ENCODE measurements at regions not wholly inside any gene's neighbourhood (a gene's known extent, or its start where the extent isn't known, plus 50 kb on each side); places are given as distances from the start of the nearest gene placed in this dataset.

DNA sequence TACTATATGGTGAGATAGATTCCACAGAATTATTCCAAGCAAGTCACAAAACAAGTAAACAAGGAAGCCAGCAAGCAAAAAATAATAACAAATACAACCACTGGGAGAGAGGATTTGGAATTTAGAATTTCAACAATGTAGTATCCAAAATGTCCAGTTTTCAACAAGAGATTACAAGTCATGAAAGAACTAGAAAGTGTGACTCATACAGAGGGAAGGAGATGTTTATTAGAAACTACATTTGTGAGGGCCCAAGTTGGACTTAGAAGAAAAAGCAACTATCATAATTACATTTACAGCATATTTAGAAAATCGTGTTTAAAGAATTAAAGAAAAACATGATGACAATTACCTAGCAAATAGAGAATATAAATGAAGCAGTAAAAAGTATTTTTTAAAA is 494.6 kb upstream of the ID4 start:
- Mint-ChIP-seq H3K27ac (no peak overlapping the region), H3K4me1 (ENCODE audit: low read depth) (no peaks in the 10 kb centered on the region), H3K36me3 (ENCODE audit: low read depth) (no peaks in the 10 kb centered on the region), H3K27me3 (no peaks in the 10 kb centered on the region), H3K4me3 (no peak overlapping the region), H3K9me3 (peaks cover 4% of the 10 kb centered on the region)
- Histone ChIP-seq H3K9me3 (ENCODE audit: control insufficient read depth in 1 of 2, insufficient read depth in 1 of 2, low read length in 2 of 2) (peaks cover 0 to 9% of the 10 kb centered on the region in 2 experiments), H3K27ac (ENCODE audit: low read depth in 1 of 2, low read length in 2 of 2) (no peak overlapping the region), H3K4me3 (ENCODE audit: low read length) (no peak overlapping the region), H3K27me3 (ENCODE audit: control insufficient read depth in 1 of 2, insufficient read depth in 2 of 2, low read length in 2 of 2) (no peaks in the 10 kb centered on the region), H3K36me3 (ENCODE audit: insufficient read depth, low read length) (no peaks in the 10 kb centered on the region), H3K4me1 (ENCODE audit: insufficient read depth, low read length) (no peaks in the 10 kb centered on the region)
- ChIA-PET CTCF (no interaction called here), POLR2A (no interaction called here)
- intact Hi-C loops (cut with DNase I, micrococcal nuclease): no loop called here
- ATAC-seq (ENCODE audit: poor library complexity): no peak
- TF ChIP-seq, protein P1, sequence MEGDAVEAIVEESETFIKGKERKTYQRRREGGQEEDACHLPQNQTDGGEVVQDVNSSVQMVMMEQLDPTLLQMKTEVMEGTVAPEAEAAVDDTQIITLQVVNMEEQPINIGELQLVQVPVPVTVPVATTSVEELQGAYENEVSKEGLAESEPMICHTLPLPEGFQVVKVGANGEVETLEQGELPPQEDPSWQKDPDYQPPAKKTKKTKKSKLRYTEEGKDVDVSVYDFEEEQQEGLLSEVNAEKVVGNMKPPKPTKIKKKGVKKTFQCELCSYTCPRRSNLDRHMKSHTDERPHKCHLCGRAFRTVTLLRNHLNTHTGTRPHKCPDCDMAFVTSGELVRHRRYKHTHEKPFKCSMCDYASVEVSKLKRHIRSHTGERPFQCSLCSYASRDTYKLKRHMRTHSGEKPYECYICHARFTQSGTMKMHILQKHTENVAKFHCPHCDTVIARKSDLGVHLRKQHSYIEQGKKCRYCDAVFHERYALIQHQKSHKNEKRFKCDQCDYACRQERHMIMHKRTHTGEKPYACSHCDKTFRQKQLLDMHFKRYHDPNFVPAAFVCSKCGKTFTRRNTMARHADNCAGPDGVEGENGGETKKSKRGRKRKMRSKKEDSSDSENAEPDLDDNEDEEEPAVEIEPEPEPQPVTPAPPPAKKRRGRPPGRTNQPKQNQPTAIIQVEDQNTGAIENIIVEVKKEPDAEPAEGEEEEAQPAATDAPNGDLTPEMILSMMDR (IDR thresholded peaks at IDR 0.05): no peak
- DNase-seq: no peak

DNA sequence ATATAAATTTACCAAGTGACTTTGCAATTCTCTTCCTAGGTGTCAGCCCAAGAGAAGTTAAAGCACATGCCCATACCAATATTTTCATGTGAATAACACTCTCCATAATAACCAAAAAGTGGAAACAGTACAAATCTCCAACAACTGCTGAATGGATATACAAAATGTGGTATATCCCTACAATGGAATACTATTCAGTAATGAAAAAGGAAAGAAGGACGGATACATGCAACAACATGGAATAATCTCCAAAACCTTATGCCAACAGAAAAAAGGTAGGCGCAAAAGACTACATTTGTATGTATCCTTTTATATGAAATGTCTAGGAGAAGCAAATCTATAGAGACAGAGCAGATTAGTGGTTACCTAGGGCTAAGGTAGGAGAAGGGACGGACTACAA is 487.7 kb upstream of the ID4 start:
- Histone ChIP-seq H3K27ac (ENCODE audit: low read depth in 1 of 2, low read length in 2 of 2) (no peak overlapping the region), H3K27me3 (ENCODE audit: control insufficient read depth in 1 of 2, insufficient read depth in 2 of 2, low read length in 2 of 2) (no peaks in the 10 kb centered on the region), H3K9me3 (ENCODE audit: control insufficient read depth in 1 of 2, insufficient read depth in 1 of 2, low read length in 2 of 2) (no peaks in the 10 kb centered on the region), H3K4me3 (ENCODE audit: low read length) (no peak overlapping the region), H3K36me3 (ENCODE audit: insufficient read depth, low read length) (no peaks in the 10 kb centered on the region), H3K4me1 (ENCODE audit: insufficient read depth, low read length) (no peaks in the 10 kb centered on the region)
- Mint-ChIP-seq H3K36me3 (ENCODE audit: low read depth) (no peaks in the 10 kb centered on the region), H3K4me1 (ENCODE audit: low read depth) (no peaks in the 10 kb centered on the region), H3K9me3 (peaks cover 15% of the 10 kb centered on the region), H3K27me3 (no peaks in the 10 kb centered on the region), H3K4me3 (no peak overlapping the region), H3K27ac (no peak overlapping the region)
- POLR2A ChIA-PET: no interaction called here
- TF ChIP-seq, protein P1 (IDR thresholded peaks at IDR 0.05): no peak
- CTCF ChIA-PET: no interaction called here
- intact Hi-C loops (cut with DNase I, micrococcal nuclease): no loop called here
- no peak for DNase-seq
- ATAC-seq (ENCODE audit: poor library complexity): no peak

DNA sequence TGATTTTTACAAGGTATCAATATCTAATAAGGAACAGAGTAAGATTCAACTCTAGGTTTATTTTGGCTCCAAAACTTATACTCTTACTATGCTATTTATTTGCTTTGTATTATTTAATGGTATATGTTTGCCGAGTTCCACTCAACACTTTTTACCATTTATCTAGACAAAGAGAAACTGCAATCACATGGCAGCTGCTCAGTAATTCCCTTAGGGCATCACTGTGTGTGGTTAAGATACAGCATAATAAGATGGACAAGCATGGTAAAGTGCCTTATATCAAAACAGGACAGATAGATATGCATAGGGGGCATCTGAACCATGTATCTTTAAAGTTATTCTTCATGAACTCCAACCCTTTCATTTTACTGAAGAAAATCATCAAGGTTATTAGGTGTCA is 483.0 kb upstream of the ID4 start:
- Histone ChIP-seq H3K36me3 (ENCODE audit: insufficient read depth, low read length) (no peaks in the 10 kb centered on the region), H3K4me3 (ENCODE audit: low read length) (no peak overlapping the region), H3K4me1 (ENCODE audit: insufficient read depth, low read length) (no peaks in the 10 kb centered on the region), H3K9me3 (ENCODE audit: control insufficient read depth in 1 of 2, insufficient read depth in 1 of 2, low read length in 2 of 2) (no peaks in the 10 kb centered on the region), H3K27me3 (ENCODE audit: control insufficient read depth in 1 of 2, insufficient read depth in 2 of 2, low read length in 2 of 2) (no peaks in the 10 kb centered on the region), H3K27ac (ENCODE audit: low read depth in 1 of 2, low read length in 2 of 2) (no peak overlapping the region)
- ChIA-PET CTCF (no interaction called here), POLR2A (no interaction called here)
- Mint-ChIP-seq H3K27me3 (no peaks in the 10 kb centered on the region), H3K9me3 (peaks cover 10% of the 10 kb centered on the region), H3K36me3 (ENCODE audit: low read depth) (no peaks in the 10 kb centered on the region), H3K4me1 (ENCODE audit: low read depth) (no peaks in the 10 kb centered on the region), H3K27ac (no peak overlapping the region), H3K4me3 (no peak overlapping the region)
- TF ChIP-seq, protein P1 (IDR thresholded peaks at IDR 0.05): no peak
- DNase-seq (no peak), ATAC-seq (ENCODE audit: poor library complexity) (no peak)
- intact Hi-C loops (cut with DNase I, micrococcal nuclease): no loop called here

All from CD4-positive, alpha-beta T cell (primary cell).